Kidney epithelial cell (primary cell): ENCODE measurements at regions not wholly inside any gene's neighbourhood (a gene's known extent, or its start where the extent isn't known, plus 50 kb on each side); places are given as distances from the start of the nearest gene placed in this dataset.
"Not testable (repeated sequence)": the region's sequence is repeated elsewhere in the genome, so short reads cannot be mapped to it uniquely, and the experiment has no call there.

ENCODE experiments used
- DNase-seq: peaks from one replicate; pipeline ENCODE4 v3.0.0-alpha.2; 2010; ENCODE audit warnings: low read depth
- H3K27me3 ChIP-seq: 2 replicates; pipeline ENCODE4 v1.6.0; 2011; ENCODE audit warnings: low read length; ENCODE audit not compliant: control insufficient read depth, insufficient read depth
- H3K36me3 ChIP-seq: 2 replicates; pipeline ENCODE4 v1.5.1; 2011; ENCODE audit warnings: low read length; ENCODE audit not compliant: control insufficient read depth, insufficient read depth
- H3K4me3 ChIP-seq: 2 replicates; pipeline ENCODE4 v1.5.1; 2011; ENCODE audit warnings: low read depth, mild to moderate bottlenecking, control low read depth, low read length
- TF ChIP-seq, protein P1 (sequence below): IDR thresholded peaks from 2 replicates; pipeline ENCODE4 v1.5.1; 2011; ENCODE audit warnings: mild to moderate bottlenecking, moderate library complexity, low read length, control low read depth, inconsistent platforms; ENCODE audit not compliant: insufficient read depth, poor library complexity, severe bottlenecking

DNA sequence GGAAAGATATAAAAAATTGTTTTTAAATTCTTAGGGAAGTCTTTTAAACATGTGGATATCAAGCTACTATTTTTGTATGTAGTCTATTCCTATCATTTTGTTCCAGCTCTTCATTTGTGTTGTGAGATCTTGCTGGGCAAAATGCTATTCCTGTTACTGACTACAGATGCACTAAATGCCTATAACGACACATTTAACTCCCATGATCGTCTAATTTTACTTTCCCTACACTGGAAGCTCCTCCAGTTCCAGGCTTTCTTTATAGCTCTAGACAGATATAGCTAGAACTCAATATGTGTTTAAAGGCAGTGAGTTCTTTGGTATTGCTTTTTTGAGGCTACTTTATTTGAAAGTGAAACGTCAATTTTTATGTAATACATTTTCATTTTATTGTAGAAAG lies 971.5 kb upstream of the CITED2 start:
- no peak for DNase-seq
- TF ChIP-seq, protein P1, sequence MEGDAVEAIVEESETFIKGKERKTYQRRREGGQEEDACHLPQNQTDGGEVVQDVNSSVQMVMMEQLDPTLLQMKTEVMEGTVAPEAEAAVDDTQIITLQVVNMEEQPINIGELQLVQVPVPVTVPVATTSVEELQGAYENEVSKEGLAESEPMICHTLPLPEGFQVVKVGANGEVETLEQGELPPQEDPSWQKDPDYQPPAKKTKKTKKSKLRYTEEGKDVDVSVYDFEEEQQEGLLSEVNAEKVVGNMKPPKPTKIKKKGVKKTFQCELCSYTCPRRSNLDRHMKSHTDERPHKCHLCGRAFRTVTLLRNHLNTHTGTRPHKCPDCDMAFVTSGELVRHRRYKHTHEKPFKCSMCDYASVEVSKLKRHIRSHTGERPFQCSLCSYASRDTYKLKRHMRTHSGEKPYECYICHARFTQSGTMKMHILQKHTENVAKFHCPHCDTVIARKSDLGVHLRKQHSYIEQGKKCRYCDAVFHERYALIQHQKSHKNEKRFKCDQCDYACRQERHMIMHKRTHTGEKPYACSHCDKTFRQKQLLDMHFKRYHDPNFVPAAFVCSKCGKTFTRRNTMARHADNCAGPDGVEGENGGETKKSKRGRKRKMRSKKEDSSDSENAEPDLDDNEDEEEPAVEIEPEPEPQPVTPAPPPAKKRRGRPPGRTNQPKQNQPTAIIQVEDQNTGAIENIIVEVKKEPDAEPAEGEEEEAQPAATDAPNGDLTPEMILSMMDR: no peak
- no peaks in the 10 kb centered on the region for H3K36me3 ChIP-seq
- no peak overlapping the region for H3K4me3 ChIP-seq
- no peaks in the 10 kb centered on the region for H3K27me3 ChIP-seq

DNA sequence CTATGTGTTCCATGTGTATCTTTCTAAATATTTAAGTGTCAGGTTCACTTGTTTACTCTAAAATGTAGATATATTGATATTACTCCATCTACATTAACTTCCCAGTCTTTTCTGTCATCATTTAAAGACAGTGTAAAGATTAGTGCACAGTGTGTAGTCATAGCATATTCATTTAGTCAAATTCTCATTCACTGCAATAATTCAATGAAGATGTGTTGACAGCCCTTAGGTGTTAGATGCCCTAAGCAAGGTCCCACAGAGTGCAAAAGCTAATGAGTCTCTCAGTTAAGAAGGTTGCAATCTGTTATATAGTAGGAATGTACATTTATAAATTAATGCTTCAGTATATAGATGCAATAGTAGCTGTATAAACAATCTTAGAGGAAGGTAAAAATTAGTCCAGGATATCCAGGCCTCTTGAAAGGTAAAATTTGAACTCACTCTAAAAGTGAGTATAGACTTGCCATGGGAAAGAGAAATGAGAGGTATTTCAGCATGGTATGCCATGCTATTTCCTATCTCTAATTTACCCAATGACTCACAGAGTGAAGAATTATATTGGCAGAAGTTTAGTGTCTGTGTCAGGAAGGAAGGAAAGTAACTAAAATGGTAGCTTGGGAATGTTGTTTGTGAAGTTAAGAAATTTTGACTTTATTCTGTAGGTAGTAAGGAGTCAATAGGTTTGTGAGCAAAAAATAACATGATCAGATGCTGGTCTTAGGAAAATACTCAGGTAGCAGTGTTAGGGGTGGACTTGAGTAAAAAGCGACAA lies 969.9 kb upstream of the CITED2 start:
- Histone ChIP-seq H3K27me3 (no peaks in the 10 kb centered on the region), H3K36me3 (no peaks in the 10 kb centered on the region), H3K4me3 (no peak overlapping the region)
- no peak for DNase-seq
- TF ChIP-seq, protein P1: no peak

DNA sequence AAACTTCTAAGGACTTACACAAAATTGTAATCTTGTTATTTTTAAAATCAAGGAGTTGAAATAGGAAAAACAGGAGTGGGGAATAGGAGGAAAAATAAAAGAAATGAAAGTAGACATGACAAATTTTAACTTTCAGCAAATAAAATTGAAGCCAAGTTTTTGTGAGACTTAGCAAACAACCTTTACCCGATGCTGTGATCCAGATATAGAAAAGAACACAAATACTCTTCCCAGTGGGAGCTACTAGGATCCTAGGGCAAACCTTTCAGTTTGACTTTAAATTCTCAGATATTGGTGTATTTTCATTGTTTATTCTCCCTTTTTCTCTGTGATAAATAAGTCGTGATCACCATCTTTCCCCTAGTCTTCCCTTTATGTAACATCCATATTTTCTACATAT lies 968.7 kb upstream of the CITED2 start:
- Histone ChIP-seq H3K36me3 (no peaks in the 10 kb centered on the region), H3K27me3 (no peaks in the 10 kb centered on the region), H3K4me3 (no peak overlapping the region)
- TF ChIP-seq, protein P1: no peak
- no peak for DNase-seq

DNA sequence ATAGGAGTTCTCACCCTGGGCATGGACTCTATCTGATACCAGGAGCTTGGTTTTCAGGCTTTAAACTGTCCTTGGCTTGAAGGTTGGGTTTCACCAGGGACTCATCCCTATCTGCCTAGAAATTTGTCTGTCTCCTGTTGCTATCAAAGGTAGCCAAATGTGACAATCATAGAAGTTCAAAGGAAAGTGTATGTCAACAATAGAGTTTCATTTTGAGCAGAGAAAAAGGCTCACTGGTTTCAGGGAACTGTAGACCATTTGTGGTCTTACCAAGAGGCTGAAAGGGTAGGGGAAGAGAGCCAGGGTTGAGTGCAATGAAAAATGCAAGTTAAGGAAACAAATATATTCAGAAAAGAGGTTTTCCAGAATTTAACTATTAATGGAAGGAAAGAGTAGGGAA lies 966.8 kb upstream of the CITED2 start:
- TF ChIP-seq, protein P1: no peak
- DNase-seq: no peak
- Histone ChIP-seq H3K36me3 (no peaks in the 10 kb centered on the region), H3K4me3 (no peak overlapping the region), H3K27me3 (no peaks in the 10 kb centered on the region)

DNA sequence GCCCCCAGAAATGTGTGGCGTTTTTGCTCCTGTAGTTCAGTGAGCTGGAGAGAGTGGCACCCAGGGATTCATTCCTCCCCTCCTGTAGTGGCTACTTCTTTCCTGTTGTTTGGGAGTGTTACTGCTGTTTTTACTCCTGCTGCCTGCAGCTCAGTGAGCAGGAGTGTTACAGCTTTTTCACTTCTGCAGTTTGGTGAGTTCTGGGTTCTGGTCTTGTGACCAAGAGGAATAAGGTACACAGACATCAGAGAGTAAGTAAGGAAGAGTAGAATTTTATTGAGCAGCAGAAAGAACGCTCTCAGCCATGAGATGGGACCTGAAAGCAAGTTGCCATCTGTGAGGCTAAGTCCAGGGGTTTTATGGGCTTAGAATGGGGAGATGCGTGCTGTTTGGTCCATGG lies 966.3 kb upstream of the CITED2 start:
- no peak for DNase-seq
- no peaks in the 10 kb centered on the region for H3K36me3 ChIP-seq
- no peak overlapping the region for H3K4me3 ChIP-seq
- H3K27me3 ChIP-seq: no peaks in the 10 kb centered on the region
- TF ChIP-seq, protein P1: no peak

DNA sequence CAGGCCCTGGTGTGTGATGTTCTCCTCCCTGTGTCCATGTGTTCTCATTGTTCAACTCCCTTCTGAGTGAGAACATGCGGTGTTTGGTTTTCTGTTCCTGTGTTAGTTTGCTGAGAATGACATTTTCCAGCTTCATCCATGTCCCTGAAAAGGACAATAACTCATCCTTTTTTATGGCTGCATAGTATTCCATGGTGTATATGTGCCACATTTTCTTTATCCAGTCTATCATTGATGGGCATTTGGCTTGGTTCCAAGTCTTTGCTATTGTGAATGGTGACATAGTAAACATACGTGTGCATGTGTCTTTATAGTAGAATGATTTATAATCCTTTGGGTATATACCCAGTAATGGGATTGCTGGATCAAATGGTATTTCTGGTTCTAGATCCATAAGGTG lies 964.6 kb upstream of the CITED2 start:
- H3K36me3 ChIP-seq, H3K4me3 ChIP-seq, H3K27me3 ChIP-seq, DNase-seq: not testable (repeated sequence)
